Stimulated activated CD4-positive, alpha-beta T cell treated with anti-CD3 and anti-CD28 coated beads, Interleukin-15, amount 100 ng/mL, for 48 hours (primary cell): ENCODE measurements at regions not wholly inside any gene's neighbourhood (a gene's known extent, or its start where the extent isn't known, plus 50 kb on each side); places are given as distances from the start of the nearest gene placed in this dataset.
"Not testable (repeated sequence)": the region's sequence is repeated elsewhere in the genome, so short reads cannot be mapped to it uniquely, and the experiment has no call there.

Experiments used
- DNase-seq, 2 donors: peaks; one replicate each; pipeline ENCODE4 v3.0.0-alpha.2; 2020; ENCODE audit warnings: low read depth in 2 of 2

GRCh38 chr12:105481392-105482300, 151.2 kb downstream of the C12orf75 start:
- DNase-seq = no peak

DNA sequence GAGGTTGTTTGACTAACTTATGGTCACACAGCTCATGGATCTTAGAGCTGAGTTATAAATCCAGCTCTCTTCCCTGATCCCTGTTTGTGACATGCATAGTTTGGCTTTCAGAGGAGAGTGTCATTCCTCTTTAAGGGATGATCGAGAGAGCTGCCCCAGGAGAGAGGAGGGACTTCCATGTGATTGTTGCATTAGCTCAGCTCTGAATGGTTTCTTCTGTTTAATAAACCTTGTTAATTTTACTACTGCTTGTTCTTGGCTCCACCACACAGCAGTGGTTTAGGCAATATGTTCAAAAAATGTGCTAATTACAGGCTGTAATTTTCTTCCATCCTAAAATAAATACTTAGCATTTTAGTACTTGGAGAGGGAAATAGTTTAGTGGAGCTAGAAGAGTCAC, 152.5 kb downstream of the C12orf75 start:
- DNase-seq = no peak

DNA sequence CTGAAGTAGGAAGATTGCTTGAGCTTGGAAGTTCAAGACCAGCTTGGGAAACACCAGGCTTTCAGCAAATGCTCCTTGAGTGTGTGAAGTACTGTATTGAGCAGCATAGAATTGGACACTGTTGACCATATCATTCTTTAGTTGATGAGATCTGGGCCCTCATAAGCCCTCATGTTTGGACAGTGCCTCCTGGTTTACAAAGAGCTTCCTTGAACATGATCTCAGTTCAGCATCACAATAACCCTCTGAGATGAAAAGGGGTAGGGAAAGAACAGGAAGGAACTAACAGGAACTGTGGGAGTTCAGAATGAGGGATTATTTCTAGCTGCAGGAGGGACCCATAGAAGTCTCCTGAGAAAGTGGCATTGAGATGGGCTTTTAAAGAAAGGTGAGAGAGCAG, 153.2 kb downstream of the C12orf75 start:
- no peak for DNase-seq

GRCh38 chr12:105485321-105485910, 154.9 kb downstream of the C12orf75 start:
- no peak for DNase-seq

DNA sequence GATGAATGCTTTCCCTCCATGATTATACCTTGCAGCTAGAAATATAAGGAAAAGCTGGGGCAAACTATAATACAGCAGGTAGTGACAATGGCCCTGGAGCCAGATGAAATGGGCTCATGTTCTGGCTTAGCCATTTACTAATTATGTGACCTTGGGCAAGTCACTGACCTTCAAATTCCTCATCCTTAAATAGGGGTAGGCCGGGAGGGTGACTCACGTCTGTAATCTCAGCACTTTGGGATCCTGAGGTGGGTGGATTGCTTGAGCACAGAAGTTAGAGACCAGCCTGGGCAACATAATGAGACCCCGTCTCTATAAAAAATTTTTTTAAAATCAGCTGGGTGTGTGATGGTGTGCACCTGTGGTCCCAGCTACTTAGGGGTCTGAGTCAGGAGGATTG, 155.4 kb downstream of the C12orf75 start:
- no peak for DNase-seq

DNA sequence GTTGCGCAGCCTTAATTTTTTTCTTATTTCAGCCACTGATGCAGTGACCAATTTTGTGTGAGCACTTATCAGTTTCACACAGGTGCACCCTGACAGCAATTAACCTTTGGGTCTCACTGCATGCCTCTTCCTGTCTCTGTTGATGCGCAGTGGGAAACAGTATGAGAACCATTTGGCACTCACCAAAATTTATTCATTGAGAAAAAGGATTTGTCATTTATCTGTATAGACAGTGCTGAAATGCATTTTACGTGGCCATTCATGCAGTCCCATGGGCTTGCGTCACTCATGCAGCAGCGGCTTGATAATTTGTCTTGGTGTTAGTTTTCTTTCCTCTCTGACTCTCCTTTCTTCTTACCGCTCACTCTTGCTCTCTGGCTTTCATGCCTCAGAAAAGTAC, 157.5 kb downstream of the C12orf75 start:
- no peak for DNase-seq

DNA sequence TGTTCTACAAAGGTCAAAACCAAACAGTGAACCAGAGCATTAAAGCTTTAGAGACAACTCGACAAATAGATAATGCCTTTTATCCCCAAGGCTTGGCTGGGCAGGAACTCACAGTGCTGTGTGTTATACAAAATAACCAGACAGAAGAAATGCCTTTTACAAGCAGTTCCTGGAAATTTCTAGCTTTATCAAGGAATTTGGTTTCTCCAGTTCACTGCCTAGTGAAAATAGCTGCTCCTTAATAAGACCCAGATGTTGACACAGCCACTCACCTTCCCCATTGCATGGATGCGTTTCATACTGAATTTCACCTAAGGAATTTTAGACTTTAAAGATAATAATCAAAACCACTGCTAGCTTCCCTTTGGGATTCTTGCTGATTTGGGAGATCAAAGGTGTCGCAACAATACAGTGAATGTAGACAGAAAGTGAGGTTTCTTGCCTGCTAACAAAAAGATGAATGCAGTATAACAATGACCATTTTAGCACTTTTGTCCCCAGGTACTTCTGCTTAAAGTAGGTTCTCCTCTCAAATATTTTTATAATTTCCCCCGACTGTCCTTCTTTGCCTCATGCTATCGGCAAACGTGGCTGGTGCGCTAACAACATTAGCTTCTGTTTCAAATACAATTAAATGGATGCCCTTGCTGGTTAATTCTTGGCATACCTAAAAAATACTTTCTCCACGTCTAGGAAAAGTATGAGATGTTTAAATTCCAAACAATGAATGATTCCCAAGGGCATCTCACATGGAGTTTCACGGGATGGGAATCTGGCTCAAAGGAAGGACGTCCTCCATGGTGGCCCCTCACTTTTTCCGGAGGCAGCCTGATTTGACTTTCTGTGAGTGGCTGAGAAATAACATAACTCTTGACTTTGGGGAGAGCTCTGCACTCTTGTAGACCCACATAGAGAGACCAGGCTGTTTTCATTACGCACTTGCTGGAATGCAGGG, 162.4 kb downstream of the C12orf75 start:
- no peak for DNase-seq

DNA sequence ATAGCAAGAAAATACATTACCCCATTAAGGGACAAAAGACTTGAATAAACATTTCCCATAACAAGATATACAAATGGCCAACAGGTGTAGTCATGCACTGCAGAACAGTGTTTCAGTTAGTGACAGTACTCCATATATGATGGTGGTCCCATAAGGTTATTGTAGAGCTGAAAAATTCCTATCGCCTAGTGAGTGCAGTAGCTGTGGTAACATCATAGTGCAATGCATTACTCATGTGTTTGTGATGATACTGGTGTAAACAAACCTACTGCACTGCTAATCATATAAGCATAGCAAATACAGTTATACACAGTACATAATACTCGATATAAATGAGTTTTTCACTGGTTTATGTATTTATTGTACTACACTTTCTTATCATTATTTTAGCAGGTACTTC, 168.7 kb downstream of the C12orf75 start:
- DNase-seq = no peak

DNA sequence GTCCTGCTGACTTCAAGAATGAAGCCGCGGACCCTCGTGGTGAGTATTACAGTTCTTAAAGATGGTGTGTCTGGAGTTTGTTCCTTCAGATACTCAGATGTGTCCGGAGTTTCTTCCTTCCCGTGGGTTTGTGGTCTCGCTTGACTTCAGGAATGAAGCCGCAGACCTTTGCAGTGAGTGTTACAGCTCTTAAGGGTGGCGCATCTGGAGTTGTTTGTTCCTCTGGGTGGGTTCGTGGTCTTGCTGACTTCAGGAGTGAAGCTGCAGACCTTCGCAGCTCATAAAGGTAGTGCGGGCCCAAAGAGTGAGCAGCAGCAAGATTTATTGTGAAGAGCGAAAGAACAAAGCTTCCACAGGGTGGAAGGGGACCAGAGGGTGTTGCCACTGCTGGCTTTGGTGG, 170.2 kb downstream of the C12orf75 start:
- not testable (repeated sequence) for DNase-seq

DNA sequence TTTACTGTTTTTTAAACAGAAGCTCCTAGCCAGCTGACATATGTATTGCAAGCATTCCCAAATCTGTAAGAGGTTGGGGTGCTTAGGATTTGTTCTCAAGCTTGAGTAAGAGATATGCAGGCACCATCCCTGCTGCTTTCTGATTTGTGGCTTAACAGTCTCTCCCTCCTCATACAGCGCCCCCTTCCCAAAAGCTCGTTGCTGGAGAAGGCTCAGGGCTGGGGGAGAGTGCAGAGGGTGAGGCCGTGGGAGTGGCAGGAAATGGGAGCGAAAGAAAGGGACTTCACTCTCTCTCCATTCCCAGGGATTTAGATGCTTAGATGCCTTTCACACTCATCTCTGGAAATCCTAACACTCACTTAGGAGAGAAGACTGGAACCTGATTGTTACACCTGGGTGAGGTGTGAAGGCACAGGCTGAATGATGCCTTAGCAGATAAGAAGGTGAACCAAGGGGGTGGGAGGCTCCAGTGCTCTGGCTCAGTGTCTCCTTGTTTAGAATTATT, 172.0 kb downstream of the C12orf75 start:
- no peak for DNase-seq

- DNase-seq = no peak
Observed at GRCh38 chr12:105503619-105504018, 173.1 kb downstream of the C12orf75 start.

DNA sequence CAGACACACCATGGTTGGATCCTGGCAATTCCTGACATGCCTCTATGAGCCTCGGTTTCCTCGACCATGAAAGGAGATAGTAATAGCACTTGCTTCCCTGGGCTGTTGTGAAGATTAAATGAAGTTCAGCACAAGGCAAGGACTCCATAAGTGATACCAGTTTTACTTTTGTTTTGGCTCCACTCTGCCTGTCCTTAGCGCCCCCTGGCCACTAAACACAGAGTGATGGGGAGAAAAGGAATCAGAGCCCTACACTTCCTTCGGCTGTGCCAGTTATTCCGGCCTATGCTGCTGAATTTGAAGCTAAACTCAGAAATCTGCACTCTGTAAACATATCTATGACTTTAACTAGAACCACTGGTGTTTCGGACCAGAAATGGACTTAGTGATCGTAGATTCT, 173.8 kb downstream of the C12orf75 start:
- no peak for DNase-seq

DNA sequence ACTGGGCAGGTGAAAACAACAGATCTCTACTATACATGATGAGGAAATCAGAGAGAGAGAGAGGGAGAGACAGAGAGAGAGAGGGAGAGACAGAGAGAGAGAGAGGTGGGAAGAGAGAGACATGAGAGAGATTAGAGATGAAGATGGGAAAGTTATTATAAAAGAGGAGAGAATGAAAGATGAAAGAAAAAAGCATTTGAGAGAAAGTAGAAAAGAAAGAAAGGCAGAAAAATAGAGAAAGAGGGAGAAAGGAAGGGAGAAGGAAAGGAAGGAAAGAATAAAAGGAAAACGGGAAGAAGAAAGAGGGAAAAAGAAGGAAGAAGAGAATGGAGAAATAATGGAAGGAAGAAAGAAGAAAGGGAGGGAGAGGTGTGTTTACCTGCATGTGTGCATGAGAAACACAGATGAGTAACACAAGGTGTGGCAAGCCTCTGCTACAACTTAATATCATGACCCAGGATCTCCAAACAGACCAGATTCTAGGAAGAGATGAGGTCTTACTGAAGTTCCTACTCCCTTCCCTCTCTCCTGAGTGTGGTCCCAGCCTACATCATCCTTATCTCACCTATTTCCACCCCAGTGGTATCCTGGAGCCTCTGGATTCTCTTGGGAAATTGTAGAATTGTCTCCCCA, 176.3 kb downstream of the C12orf75 start:
- no peak for DNase-seq

DNA sequence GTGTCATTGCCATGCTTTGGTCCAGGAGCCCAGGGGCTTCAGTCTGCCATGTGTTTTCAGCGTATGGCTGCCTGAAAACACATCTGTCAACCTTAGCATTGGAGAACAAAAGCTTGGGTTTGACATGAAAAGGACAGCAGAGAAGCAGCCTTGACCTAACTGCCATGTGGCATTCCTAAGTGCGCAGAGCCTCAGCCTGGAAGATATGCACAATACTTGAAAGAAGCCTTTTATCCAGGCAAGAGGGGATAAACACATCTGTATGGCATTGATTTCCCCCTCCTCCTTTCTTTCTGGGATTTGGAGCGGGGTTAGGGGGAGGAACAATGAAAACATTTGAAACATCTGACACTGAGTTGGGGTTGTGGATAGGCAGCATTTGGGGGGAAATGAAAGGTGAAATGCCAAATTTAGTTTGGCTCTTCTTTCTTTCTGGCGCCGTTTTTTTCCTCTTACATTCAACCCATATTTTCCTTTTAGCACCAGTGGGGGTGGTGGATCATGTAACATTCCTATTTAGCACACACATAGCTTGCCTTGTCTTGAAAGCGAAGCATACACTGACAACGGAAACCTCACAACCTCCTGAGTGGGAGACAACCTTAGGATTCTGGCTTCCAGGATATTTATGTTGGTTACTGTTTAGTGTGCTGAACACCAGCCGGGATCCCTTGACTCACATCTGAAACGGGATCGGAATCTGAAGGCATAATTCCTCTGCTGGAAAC, 177.0 kb downstream of the C12orf75 start:
- no peak for DNase-seq

DNA sequence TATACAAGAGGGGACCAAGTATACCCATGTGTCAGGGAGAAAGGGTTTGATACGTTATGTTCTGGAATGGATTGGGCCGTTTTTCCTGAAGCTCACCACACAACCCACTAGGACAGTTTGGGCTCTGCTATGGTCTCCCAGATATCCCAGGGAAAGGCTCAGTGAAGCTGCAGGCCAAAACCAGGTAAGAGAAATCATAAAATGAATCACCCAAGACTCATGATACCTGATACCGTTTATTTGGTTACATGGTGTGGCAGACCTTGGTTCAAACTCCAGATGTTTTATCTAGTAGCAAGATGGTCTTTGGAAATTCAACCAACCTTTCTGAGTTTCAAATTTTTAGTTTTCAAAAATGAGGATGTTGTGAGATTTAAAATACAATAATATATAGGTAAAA, 177.6 kb downstream of the C12orf75 start:
- DNase-seq = no peak

- no peak for DNase-seq
Observed at GRCh38 chr12:105510526-105510925, 180.0 kb downstream of the C12orf75 start.

GRCh38 chr12:105512861-105513260, 182.4 kb downstream of the C12orf75 start:
- not testable (repeated sequence) for DNase-seq

DNA sequence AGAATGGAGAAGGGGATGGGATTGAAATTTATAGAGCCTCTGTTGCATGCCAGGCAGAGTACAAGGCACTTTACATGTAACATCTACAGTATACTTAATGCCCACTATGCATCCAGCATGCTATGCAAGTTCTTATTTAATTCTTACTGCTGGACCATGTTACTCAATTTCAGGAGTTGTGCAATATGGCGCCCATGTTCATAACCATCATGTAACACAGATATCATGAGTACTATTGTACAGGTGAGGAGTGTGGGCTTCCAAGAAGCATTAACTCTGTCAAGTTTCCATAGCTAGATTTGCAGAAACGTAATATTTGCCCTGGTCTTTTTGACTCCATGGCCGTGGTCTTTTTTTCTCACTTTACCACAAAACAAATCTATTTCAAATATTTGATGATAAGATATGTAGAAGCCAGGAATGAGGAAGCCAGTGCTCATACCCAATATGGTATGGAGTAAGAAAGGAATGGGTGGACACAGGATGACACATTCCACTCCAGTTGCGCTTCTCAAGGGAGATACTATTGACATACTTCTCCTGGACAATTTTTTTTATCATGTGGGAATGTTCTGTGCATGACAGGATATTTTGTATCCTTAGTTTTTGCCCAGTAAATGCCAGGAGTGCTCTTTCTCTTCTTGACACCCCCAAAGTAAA, 191.8 kb downstream of the C12orf75 start:
- DNase-seq = no peak

GRCh38 chr12:105523164-105524057, 192.9 kb downstream of the C12orf75 start:
- DNase-seq = no peak
